GM12878 (cell line): ENCODE measurements at regions not wholly inside any gene's neighbourhood (a gene's known extent, or its start where the extent isn't known, plus 50 kb on each side); places are given as distances from the start of the nearest gene placed in this dataset.

Experiments used
- ATF3 ChIP-seq: IDR thresholded peaks from 2 replicates; pipeline ENCODE4 v1.6.1; 2011; ENCODE audit warnings: low read depth, mild to moderate bottlenecking, low read length, moderate library complexity, borderline replicate concordance; ENCODE audit errors: extremely low read depth
- BACH1 ChIP-seq: fragments of 450-650 bp; IDR thresholded peaks from 2 replicates; pipeline ENCODE4 v1.6.1; 2017; ENCODE audit warnings: mild to moderate bottlenecking, borderline replicate concordance
- BMI1 ChIP-seq: fragments of 450-650 bp; IDR thresholded peaks from 2 replicates; pipeline ENCODE4 v1.6.1; 2016; ENCODE audit warnings: mild to moderate bottlenecking, moderate library complexity, borderline replicate concordance
- IKZF1 ChIP-seq: fragments of 450-650 bp; conservative IDR thresholded peaks from 2 replicates; pipeline ENCODE4 v1.6.1; 2017; ENCODE audit warnings: antibody characterized with exemption, mild to moderate bottlenecking
- JUNB ChIP-seq: IDR thresholded peaks from 2 replicates; pipeline ENCODE4 v1.6.1; 2016; ENCODE audit warnings: antibody characterized with exemption, mild to moderate bottlenecking
- POLR2AphosphoS2 ChIP-seq: IDR thresholded peaks from 2 replicates; pipeline ENCODE4 v1.6.1; 2011; ENCODE audit warnings: low read depth, mild to moderate bottlenecking, low read length, improper control_type of control experiment, moderate library complexity
- RAD21 ChIP-seq: IDR thresholded peaks from 2 replicates; pipeline ENCODE4 v1.6.1; 2011; ENCODE audit warnings: mild to moderate bottlenecking, low read depth, low read length, moderate library complexity; ENCODE audit not compliant: insufficient read depth
- TCF7 ChIP-seq: IDR thresholded peaks from 2 replicates; pipeline ENCODE4 v1.6.1; 2014; ENCODE audit warnings: antibody characterized with exemption, borderline replicate concordance
- ZBTB33 ChIP-seq: fragments of 450-650 bp; IDR thresholded peaks from 2 replicates; pipeline ENCODE4 v1.6.1; 2017; ENCODE audit warnings: mild to moderate bottlenecking
- ZNF687 ChIP-seq: fragments of 450-650 bp; IDR thresholded peaks from 2 replicates; pipeline ENCODE4 v1.6.1; 2017; ENCODE audit warnings: mild to moderate bottlenecking, moderate library complexity

GRCh38 chr5:58136406-58136805 is 323.5 kb downstream of the PLK2 start (continued):
- no peak for TF ChIP-seq ZBTB33
- no peak for TF ChIP-seq RAD21
- TF ChIP-seq TCF7 = no peak
- TF ChIP-seq POLR2AphosphoS2 = no peak
- TF ChIP-seq ATF3 = no peak
- no peak for TF ChIP-seq ZNF687
- no peak for TF ChIP-seq IKZF1
- no peak for TF ChIP-seq JUNB
- TF ChIP-seq BACH1 = no peak
- TF ChIP-seq BMI1 = no peak
- TF ChIP-seq, all 136 proteins: peak for 0
